ENCODE measurements at regions not wholly inside any gene's neighbourhood (a gene's known extent, or its start where the extent isn't known, plus 50 kb on each side); places are given as distances from the start of the nearest gene placed in this dataset.

GRCh38 chr18:78424403-78425018 is 555.1 kb upstream of the SALL3 start:
- H3K36me3 ChIP-seq (ENCODE audit: control insufficient read depth, insufficient read depth, low read length): no peaks in the 10 kb centered on the region
- TF ChIP-seq CTCF (IDR thresholded peaks at IDR 0.05; ENCODE audit: insufficient read depth, low read length, poor library complexity, severe bottlenecking): no peak
- no peaks in the 10 kb centered on the region for H3K27me3 ChIP-seq (ENCODE audit: control insufficient read depth, insufficient read depth, low read length)
- no peak overlapping the region for H3K4me3 ChIP-seq (ENCODE audit: low read depth, low read length)
- DNase-seq (ENCODE audit: low read depth): no peak

GRCh38 chr18:78425019-78425412 is 554.6 kb upstream of the SALL3 start:
- H3K4me3 ChIP-seq (ENCODE audit: low read depth, low read length): no peak overlapping the region
- no peak for TF ChIP-seq CTCF (IDR thresholded peaks at IDR 0.05; ENCODE audit: insufficient read depth, low read length, poor library complexity, severe bottlenecking)

GRCh38 chr18:78427081-78427480 is 552.5 kb upstream of the SALL3 start:
- Histone ChIP-seq H3K36me3 (ENCODE audit: control insufficient read depth, insufficient read depth, low read length) (no peaks in the 10 kb centered on the region), H3K4me3 (ENCODE audit: low read depth, low read length) (no peak overlapping the region), H3K27me3 (ENCODE audit: control insufficient read depth, insufficient read depth, low read length) (no peaks in the 10 kb centered on the region)
- no peak for TF ChIP-seq CTCF (IDR thresholded peaks at IDR 0.05; ENCODE audit: insufficient read depth, low read length, poor library complexity, severe bottlenecking)
- DNase-seq (ENCODE audit: low read depth): no peak

More at GRCh38 chr18:78425019-78425412, 554.6 kb upstream of the SALL3 start:
- no peaks in the 10 kb centered on the region for H3K36me3 ChIP-seq (ENCODE audit: control insufficient read depth, insufficient read depth, low read length)
- DNase-seq (ENCODE audit: low read depth): no peak
- H3K27me3 ChIP-seq (ENCODE audit: control insufficient read depth, insufficient read depth, low read length): no peaks in the 10 kb centered on the region

GRCh38 chr18:78429127-78430108 is 550.2 kb upstream of the SALL3 start:
- Histone ChIP-seq H3K4me3 (ENCODE audit: low read depth, low read length) (no peak overlapping the region), H3K27me3 (ENCODE audit: control insufficient read depth, insufficient read depth, low read length) (no peaks in the 10 kb centered on the region), H3K36me3 (ENCODE audit: control insufficient read depth, insufficient read depth, low read length) (no peaks in the 10 kb centered on the region)
- TF ChIP-seq CTCF (IDR thresholded peaks at IDR 0.05; ENCODE audit: insufficient read depth, low read length, poor library complexity, severe bottlenecking): no peak
- DNase-seq (ENCODE audit: low read depth): no peak

- no peak for DNase-seq (ENCODE audit: low read depth)
- Histone ChIP-seq H3K27me3 (ENCODE audit: control insufficient read depth, insufficient read depth, low read length) (no peaks in the 10 kb centered on the region), H3K36me3 (ENCODE audit: control insufficient read depth, insufficient read depth, low read length) (no peaks in the 10 kb centered on the region), H3K4me3 (ENCODE audit: low read depth, low read length) (no peak overlapping the region)
- TF ChIP-seq CTCF (IDR thresholded peaks at IDR 0.05; ENCODE audit: insufficient read depth, low read length, poor library complexity, severe bottlenecking): no peak
Observed at GRCh38 chr18:78430131-78430758, 549.4 kb upstream of the SALL3 start.
